Progenitor cell of endocrine pancreas (in vitro differentiated cells): ENCODE measurements at regions not wholly inside any gene's neighbourhood (a gene's known extent, or its start where the extent isn't known, plus 50 kb on each side); places are given as distances from the start of the nearest gene placed in this dataset.

Source experiments
- DNase-seq: peaks from one replicate; pipeline ENCODE4 v3.0.0; 2021; ENCODE audit warnings: low spot score; ENCODE audit not compliant: unreplicated experiment
- H3K27ac Mint-ChIP-seq: 2 replicates; pipeline ENCODE4 v1.8.0; 2021; ENCODE audit warnings: mild to moderate bottlenecking, moderate library complexity, mixed read lengths
- H3K27me3 Mint-ChIP-seq: 2 replicates; pipeline ENCODE4 v1.8.0; 2021; ENCODE audit warnings: mixed read lengths
- H3K36me3 Mint-ChIP-seq: 2 replicates; pipeline ENCODE4 v1.8.0; 2022; ENCODE audit warnings: mixed read lengths; ENCODE audit not compliant: insufficient read depth
- H3K4me1 Mint-ChIP-seq: 2 replicates; pipeline ENCODE4 v1.8.0; 2021; ENCODE audit warnings: low read depth, mixed read lengths
- H3K4me3 Mint-ChIP-seq: 2 replicates; pipeline ENCODE4 v1.8.0; 2021; ENCODE audit warnings: low read depth, mild to moderate bottlenecking, moderate library complexity, mixed read lengths
- H3K9me3 Mint-ChIP-seq: 2 replicates; pipeline ENCODE4 v1.8.0; 2021; ENCODE audit warnings: low read depth, mixed read lengths
- CTCF ChIP-seq: fragments of 200-600 bp; sonication (generic); IDR thresholded peaks from one replicate; pipeline ENCODE4 v1.5.0; 2021; ENCODE audit warnings: antibody characterized with exemption, mild to moderate bottlenecking; ENCODE audit not compliant: unreplicated experiment

- Mint-ChIP-seq H3K9me3 (peaks cover 6% of the 10 kb centered on the region), H3K27me3 (no peaks in the 10 kb centered on the region), H3K27ac (no peak overlapping the region), H3K4me1 (peaks cover 2% of the 10 kb centered on the region), H3K4me3 (no peak overlapping the region), H3K36me3 (no peaks in the 10 kb centered on the region)
- no peak for TF ChIP-seq CTCF
- DNase-seq, result no peak
These were observed 92.0 kb downstream of the DIRAS3 start for GRCh38 chr1:67958472-67958871.

- no peak for DNase-seq
- H3K4me3 Mint-ChIP-seq, result no peak overlapping the region
- no peaks in the 10 kb centered on the region for H3K36me3 Mint-ChIP-seq
- H3K27ac Mint-ChIP-seq, result no peak overlapping the region
- no peaks in the 10 kb centered on the region for H3K27me3 Mint-ChIP-seq
- H3K4me1 Mint-ChIP-seq, result peaks cover 2% of the 10 kb centered on the region
- no peak for TF ChIP-seq CTCF
- H3K9me3 Mint-ChIP-seq, result no peaks in the 10 kb centered on the region
These were observed 93.4 kb downstream of the DIRAS3 start for GRCh38 chr1:67957066-67957465.

- Mint-ChIP-seq H3K4me1 (peaks cover 2% of the 10 kb centered on the region), H3K27ac (no peak overlapping the region)
These were observed 94.3 kb downstream of the DIRAS3 start for GRCh38 chr1:67956116-67956515.

GRCh38 chr1:67955591-67955990 lies 94.8 kb downstream of the DIRAS3 start:
- no peak overlapping the region for H3K4me3 Mint-ChIP-seq
- no peak for TF ChIP-seq CTCF
- no peak for DNase-seq
- H3K4me1 Mint-ChIP-seq, result peaks cover 2% of the 10 kb centered on the region
- no peaks in the 10 kb centered on the region for H3K36me3 Mint-ChIP-seq
- H3K27ac Mint-ChIP-seq, result no peak overlapping the region
- no peaks in the 10 kb centered on the region for H3K9me3 Mint-ChIP-seq
- no peaks in the 10 kb centered on the region for H3K27me3 Mint-ChIP-seq

More at GRCh38 chr1:67956116-67956515, 94.3 kb downstream of the DIRAS3 start:
- no peak overlapping the region for H3K4me3 Mint-ChIP-seq
- no peaks in the 10 kb centered on the region for H3K36me3 Mint-ChIP-seq
- no peaks in the 10 kb centered on the region for H3K9me3 Mint-ChIP-seq
- DNase-seq, result no peak
- H3K27me3 Mint-ChIP-seq, result no peaks in the 10 kb centered on the region
- no peak for TF ChIP-seq CTCF

- no peaks in the 10 kb centered on the region for H3K27me3 Mint-ChIP-seq
These were observed 97.1 kb downstream of the DIRAS3 start for GRCh38 chr1:67953301-67953700.

More at GRCh38 chr1:67953301-67953700, 97.1 kb downstream of the DIRAS3 start:
- TF ChIP-seq CTCF, result no peak
- DNase-seq, result no peak
- no peaks in the 10 kb centered on the region for H3K36me3 Mint-ChIP-seq
- no peak overlapping the region for H3K27ac Mint-ChIP-seq
- H3K9me3 Mint-ChIP-seq, result no peaks in the 10 kb centered on the region
- H3K4me3 Mint-ChIP-seq, result no peak overlapping the region
- peaks cover 2% of the 10 kb centered on the region for H3K4me1 Mint-ChIP-seq
